Lower leg skin (tissue), 3 donors: ENCODE measurements at regions not wholly inside any gene's neighbourhood (a gene's known extent, or its start where the extent isn't known, plus 50 kb on each side); places are given as distances from the start of the nearest gene placed in this dataset.

ENCODE experiments used
- POLR2A ChIP-seq, 2 donors: fragments of 450-650 bp; IDR thresholded peaks; one replicate each; pipeline ENCODE4 v1.6.1; 2016 to 2017; ENCODE audit warnings: antibody characterized with exemption in 2 of 2, mild to moderate bottlenecking in 1 of 2, moderate library complexity in 1 of 2
- TF ChIP-seq, protein P1 (sequence below), 3 donors: fragments of 450-650 bp; IDR thresholded peaks; one replicate each; pipeline ENCODE4 v1.5.1; 2016; ENCODE audit warnings: antibody characterized with exemption in 3 of 3, mild to moderate bottlenecking in 3 of 3, moderate library complexity in 2 of 3

DNA sequence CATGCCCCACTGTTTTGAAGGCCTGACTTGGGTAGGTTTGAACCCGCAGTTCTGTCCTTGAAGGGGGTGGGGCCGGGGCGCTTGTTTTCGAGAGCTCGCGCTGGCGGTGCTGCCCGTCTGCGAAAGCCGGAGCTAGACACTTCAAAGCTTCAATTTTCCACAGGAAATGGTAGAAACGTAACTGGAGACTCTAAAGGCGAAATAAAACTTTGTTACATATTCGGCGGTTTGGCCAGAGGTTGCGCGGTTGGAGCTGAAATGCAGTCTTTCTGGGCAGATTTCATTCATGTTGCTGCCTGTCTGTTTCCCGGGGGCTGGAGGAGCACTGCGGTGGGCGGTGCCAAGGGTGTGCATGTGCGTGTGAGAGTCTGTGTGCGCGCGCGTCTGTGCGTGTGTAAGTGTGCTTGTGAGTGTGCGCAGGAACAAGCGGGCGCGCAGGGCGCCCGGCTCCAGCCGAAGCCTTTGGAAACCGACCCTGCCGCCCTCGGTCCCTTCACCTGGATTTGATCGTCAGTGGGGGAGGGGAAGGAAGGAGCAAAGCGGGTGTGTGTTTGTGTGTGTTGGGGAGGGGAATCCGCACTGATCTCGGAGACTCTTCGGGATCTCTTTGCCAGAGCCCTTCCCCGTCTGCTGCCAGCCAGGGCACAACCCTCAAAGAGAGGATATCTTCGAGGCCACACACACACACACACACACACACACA lies 227.7 kb upstream of the CRY1 start:
- TF ChIP-seq, protein P1, sequence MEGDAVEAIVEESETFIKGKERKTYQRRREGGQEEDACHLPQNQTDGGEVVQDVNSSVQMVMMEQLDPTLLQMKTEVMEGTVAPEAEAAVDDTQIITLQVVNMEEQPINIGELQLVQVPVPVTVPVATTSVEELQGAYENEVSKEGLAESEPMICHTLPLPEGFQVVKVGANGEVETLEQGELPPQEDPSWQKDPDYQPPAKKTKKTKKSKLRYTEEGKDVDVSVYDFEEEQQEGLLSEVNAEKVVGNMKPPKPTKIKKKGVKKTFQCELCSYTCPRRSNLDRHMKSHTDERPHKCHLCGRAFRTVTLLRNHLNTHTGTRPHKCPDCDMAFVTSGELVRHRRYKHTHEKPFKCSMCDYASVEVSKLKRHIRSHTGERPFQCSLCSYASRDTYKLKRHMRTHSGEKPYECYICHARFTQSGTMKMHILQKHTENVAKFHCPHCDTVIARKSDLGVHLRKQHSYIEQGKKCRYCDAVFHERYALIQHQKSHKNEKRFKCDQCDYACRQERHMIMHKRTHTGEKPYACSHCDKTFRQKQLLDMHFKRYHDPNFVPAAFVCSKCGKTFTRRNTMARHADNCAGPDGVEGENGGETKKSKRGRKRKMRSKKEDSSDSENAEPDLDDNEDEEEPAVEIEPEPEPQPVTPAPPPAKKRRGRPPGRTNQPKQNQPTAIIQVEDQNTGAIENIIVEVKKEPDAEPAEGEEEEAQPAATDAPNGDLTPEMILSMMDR (IDR thresholded peaks at IDR 0.05): no peak
- no peak for TF ChIP-seq POLR2A (IDR thresholded peaks at IDR 0.05)
